ENCODE measurements at regions not wholly inside any gene's neighbourhood (a gene's known extent, or its start where the extent isn't known, plus 50 kb on each side); places are given as distances from the start of the nearest gene placed in this dataset.

DNA sequence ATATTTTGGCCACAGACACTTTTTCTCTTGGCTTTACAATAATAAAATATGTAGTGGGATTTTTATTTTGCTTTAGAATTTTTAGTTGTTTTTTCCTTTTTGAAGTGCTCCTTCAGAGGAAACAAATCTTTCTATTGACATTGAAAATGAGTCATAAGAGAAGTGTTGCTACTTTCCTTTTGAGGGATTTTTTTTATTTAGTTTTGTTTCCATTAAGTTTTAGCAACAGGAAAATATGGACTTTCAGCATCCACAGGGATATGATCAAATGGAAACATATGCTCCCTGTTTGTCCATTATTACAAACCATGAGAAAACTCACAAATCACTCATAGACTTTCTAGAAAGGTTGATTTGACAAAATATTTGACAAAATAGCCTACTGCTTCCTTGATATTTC is 65.3 kb upstream of the BMP2 start:
- TF ChIP-seq, protein P1, sequence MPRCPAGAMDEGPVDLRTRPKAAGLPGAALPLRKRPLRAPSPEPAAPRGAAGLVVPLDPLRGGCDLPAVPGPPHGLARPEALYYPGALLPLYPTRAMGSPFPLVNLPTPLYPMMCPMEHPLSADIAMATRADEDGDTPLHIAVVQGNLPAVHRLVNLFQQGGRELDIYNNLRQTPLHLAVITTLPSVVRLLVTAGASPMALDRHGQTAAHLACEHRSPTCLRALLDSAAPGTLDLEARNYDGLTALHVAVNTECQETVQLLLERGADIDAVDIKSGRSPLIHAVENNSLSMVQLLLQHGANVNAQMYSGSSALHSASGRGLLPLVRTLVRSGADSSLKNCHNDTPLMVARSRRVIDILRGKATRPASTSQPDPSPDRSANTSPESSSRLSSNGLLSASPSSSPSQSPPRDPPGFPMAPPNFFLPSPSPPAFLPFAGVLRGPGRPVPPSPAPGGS (IDR thresholded peaks at IDR 0.05): no peak
- no peak for TF ChIP-seq ZNF302 (CRISPR knock-in tag; IDR thresholded peaks at IDR 0.05)
- TF ChIP-seq BHLHE40 (IDR thresholded peaks at IDR 0.05; ENCODE audit: low read depth, low read length): no peak
- TF ChIP-seq, protein P2, sequence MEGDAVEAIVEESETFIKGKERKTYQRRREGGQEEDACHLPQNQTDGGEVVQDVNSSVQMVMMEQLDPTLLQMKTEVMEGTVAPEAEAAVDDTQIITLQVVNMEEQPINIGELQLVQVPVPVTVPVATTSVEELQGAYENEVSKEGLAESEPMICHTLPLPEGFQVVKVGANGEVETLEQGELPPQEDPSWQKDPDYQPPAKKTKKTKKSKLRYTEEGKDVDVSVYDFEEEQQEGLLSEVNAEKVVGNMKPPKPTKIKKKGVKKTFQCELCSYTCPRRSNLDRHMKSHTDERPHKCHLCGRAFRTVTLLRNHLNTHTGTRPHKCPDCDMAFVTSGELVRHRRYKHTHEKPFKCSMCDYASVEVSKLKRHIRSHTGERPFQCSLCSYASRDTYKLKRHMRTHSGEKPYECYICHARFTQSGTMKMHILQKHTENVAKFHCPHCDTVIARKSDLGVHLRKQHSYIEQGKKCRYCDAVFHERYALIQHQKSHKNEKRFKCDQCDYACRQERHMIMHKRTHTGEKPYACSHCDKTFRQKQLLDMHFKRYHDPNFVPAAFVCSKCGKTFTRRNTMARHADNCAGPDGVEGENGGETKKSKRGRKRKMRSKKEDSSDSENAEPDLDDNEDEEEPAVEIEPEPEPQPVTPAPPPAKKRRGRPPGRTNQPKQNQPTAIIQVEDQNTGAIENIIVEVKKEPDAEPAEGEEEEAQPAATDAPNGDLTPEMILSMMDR (IDR thresholded peaks at IDR 0.05): no peak
- no peak for TF ChIP-seq RFX5 (IDR thresholded peaks at IDR 0.05)
- TF ChIP-seq POLR2A (IDR thresholded peaks at IDR 0.05; ENCODE audit: low read length): no peak
- TF ChIP-seq HOXB13 (CRISPR knock-in tag; IDR thresholded peaks at IDR 0.05; ENCODE audit: low read depth): no peak
- no peak for TF ChIP-seq RAD21 (conservative IDR thresholded peaks at IDR 0.05 in 1 of 2, IDR thresholded peaks at IDR 0.05 in 1 of 2)
- TF ChIP-seq JUNB (IDR thresholded peaks at IDR 0.05): no peak
- no peak for TF ChIP-seq EP300 (IDR thresholded peaks at IDR 0.05)
- no peak for TF ChIP-seq JUN (IDR thresholded peaks at IDR 0.05)
- no peak for TF ChIP-seq HOXA7 (CRISPR knock-in tag; IDR thresholded peaks at IDR 0.05)
- TF ChIP-seq, protein P3, sequence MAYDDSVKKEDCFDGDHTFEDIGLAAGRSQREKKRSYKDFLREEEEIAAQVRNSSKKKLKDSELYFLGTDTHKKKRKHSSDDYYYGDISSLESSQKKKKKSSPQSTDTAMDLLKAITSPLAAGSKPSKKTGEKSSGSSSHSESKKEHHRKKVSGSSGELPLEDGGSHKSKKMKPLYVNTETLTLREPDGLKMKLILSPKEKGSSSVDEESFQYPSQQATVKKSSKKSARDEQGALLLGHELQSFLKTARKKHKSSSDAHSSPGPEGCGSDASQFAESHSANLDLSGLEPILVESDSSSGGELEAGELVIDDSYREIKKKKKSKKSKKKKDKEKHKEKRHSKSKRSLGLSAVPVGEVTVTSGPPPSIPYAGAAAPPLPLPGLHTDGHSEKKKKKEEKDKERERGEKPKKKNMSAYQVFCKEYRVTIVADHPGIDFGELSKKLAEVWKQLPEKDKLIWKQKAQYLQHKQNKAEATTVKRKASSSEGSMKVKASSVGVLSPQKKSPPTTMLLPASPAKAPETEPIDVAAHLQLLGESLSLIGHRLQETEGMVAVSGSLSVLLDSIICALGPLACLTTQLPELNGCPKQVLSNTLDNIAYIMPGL (CRISPR knock-in tag; IDR thresholded peaks at IDR 0.05; ENCODE audit: borderline replicate concordance): no peak

Measured in A549 (cell line).